GM23338 (cell line): ENCODE measurements at regions not wholly inside any gene's neighbourhood (a gene's known extent, or its start where the extent isn't known, plus 50 kb on each side); places are given as distances from the start of the nearest gene placed in this dataset.

Source experiments
- ATAC-seq: fragments of 200-7000 bp; cut with Tn5 transposase; 3 replicates; pipeline ENCODE4 v1.9.1; 2020
- DNase-seq: peaks from one replicate; pipeline ENCODE4 v3.0.0-alpha.2; 2015; ENCODE audit warnings: low spot score
- H2AFZ ChIP-seq: fragments of 200-600 bp; sonication (generic); 2 replicates; pipeline ENCODE4 v1.8.0; 2016; ENCODE audit warnings: antibody characterized with exemption, mild to moderate bottlenecking, moderate library complexity
- H3F3A ChIP-seq: fragments of 200-600 bp; sonication (generic); replicated peaks from 2 replicates; pipeline ENCODE4 v1.8.0; 2017; ENCODE audit warnings: antibody characterized with exemption, mixed run types, low read depth
- H3K27ac ChIP-seq: fragments of 200-600 bp; sonication (generic); 2 replicates; pipeline ENCODE4 v1.6.1; 2016; ENCODE audit warnings: low read depth
- H3K27me3 ChIP-seq: fragments of 200-600 bp; sonication (generic); 2 replicates; pipeline ENCODE4 v1.8.0; 2016; ENCODE audit warnings: mild to moderate bottlenecking, mixed run types, moderate library complexity; ENCODE audit not compliant: insufficient read depth
- H3K36me3 ChIP-seq: fragments of 200-600 bp; sonication (generic); 2 replicates; pipeline ENCODE4 v1.8.0; 2016; ENCODE audit warnings: mild to moderate bottlenecking; ENCODE audit not compliant: insufficient read depth
- H3K4me1 ChIP-seq: fragments of 200-600 bp; sonication (generic); 2 replicates; pipeline ENCODE4 v1.8.0; 2016; ENCODE audit warnings: mild to moderate bottlenecking, moderate library complexity; ENCODE audit not compliant: insufficient read depth
- H3K4me2 ChIP-seq: fragments of 200-600 bp; sonication (generic); 2 replicates; pipeline ENCODE4 v1.7.1; 2017; ENCODE audit warnings: mixed run types
- H3K4me3 ChIP-seq: fragments of 200-600 bp; sonication (generic); 2 replicates; pipeline ENCODE4 v1.6.1; 2016; ENCODE audit warnings: mixed run types
- H3K79me2 ChIP-seq: fragments of 200-600 bp; sonication (generic); replicated peaks from 2 replicates; pipeline ENCODE4 v1.8.0; 2017; ENCODE audit warnings: mild to moderate bottlenecking; ENCODE audit not compliant: insufficient read depth
- H3K9me2 ChIP-seq: fragments of 200-600 bp; sonication (generic); 2 replicates; pipeline ENCODE4 v1.8.0; 2017; ENCODE audit not compliant: insufficient read depth
- H4K20me1 ChIP-seq: fragments of 200-600 bp; sonication (generic); replicated peaks from 2 replicates; pipeline ENCODE4 v1.8.0; 2017; ENCODE audit warnings: mild to moderate bottlenecking; ENCODE audit not compliant: insufficient read depth
- H3K27ac Mint-ChIP-seq: 2 replicates; pipeline ENCODE4 v1.8.0; 2020; ENCODE audit warnings: inconsistent platforms, mild to moderate bottlenecking, moderate library complexity, mixed read lengths
- H3K27me3 Mint-ChIP-seq: 3 replicates; pipeline ENCODE4 v1.8.0; 2022; ENCODE audit warnings: low read depth, mild to moderate bottlenecking, moderate library complexity, mixed read lengths, inconsistent platforms; ENCODE audit not compliant: insufficient read depth, poor library complexity
- H3K36me3 Mint-ChIP-seq: 3 replicates; pipeline ENCODE4 v1.8.0; 2021; ENCODE audit warnings: low read depth, mild to moderate bottlenecking, inconsistent platforms, moderate library complexity, mixed read lengths
- H3K4me1 Mint-ChIP-seq: 3 replicates; pipeline ENCODE4 v1.8.0; 2020; ENCODE audit warnings: mild to moderate bottlenecking, inconsistent platforms, mixed read lengths
- H3K4me3 Mint-ChIP-seq: 3 replicates; pipeline ENCODE4 v1.8.0; 2021; ENCODE audit warnings: moderate library complexity, mild to moderate bottlenecking, inconsistent platforms, mixed read lengths
- H3K9me3 Mint-ChIP-seq: 3 replicates; pipeline ENCODE4 v1.8.0; 2020; ENCODE audit warnings: moderate library complexity, mild to moderate bottlenecking, inconsistent platforms, mixed read lengths
- ETS1 ChIP-seq: IDR thresholded peaks from 2 replicates; pipeline ENCODE4 v1.6.1; 2016; ENCODE audit warnings: antibody characterized with exemption
- EZH2 ChIP-seq: fragments of 200-600 bp; sonication (generic); IDR thresholded peaks from one replicate; pipeline ENCODE4 v1.8.0; 2017; ENCODE audit warnings: antibody characterized with exemption, mild to moderate bottlenecking, low read depth; ENCODE audit not compliant: unreplicated experiment
- EZH2phosphoT487 ChIP-seq: fragments of 200-600 bp; sonication (generic); IDR thresholded peaks from one replicate; pipeline ENCODE4 v1.8.1; 2018; ENCODE audit warnings: antibody characterized with exemption; ENCODE audit not compliant: unreplicated experiment
- JUNB ChIP-seq: IDR thresholded peaks from one replicate; pipeline ENCODE4 v1.6.1; 2016; ENCODE audit warnings: antibody characterized with exemption; ENCODE audit not compliant: unreplicated experiment
- NANOG ChIP-seq: IDR thresholded peaks from 2 replicates; pipeline ENCODE4 v1.6.1; 2016; ENCODE audit warnings: antibody characterized with exemption, borderline replicate concordance
- POLR2AphosphoS5 ChIP-seq: IDR thresholded peaks from 2 replicates; pipeline ENCODE4 v1.6.1; 2016; ENCODE audit warnings: antibody characterized with exemption, low read depth
- REST ChIP-seq: IDR thresholded peaks from one replicate; pipeline ENCODE4 v1.6.1; 2018; ENCODE audit warnings: antibody characterized with exemption; ENCODE audit not compliant: unreplicated experiment
- ZNF114 ChIP-seq: fragments of 250-450 bp; sonication (Bioruptor Pico); IDR thresholded peaks from 2 replicates; pipeline ENCODE4 v1.5.0; 2020; ENCODE audit warnings: mild to moderate bottlenecking, moderate library complexity
- ZNF331 ChIP-seq: fragments of 250-450 bp; sonication (Bioruptor Pico); IDR thresholded peaks from 2 replicates; pipeline ENCODE4 v1.5.0; 2020; ENCODE audit warnings: low read depth, mild to moderate bottlenecking, moderate library complexity
- ZNF462 ChIP-seq: fragments of 250-450 bp; sonication (Bioruptor Pico); IDR thresholded peaks from 2 replicates; pipeline ENCODE4 v1.5.0; 2020; ENCODE audit warnings: mild to moderate bottlenecking, moderate library complexity

- TF ChIP-seq ZNF331 (CRISPR knock-in tag) (no peak), ZNF462 (CRISPR knock-in tag) (no peak), EZH2phosphoT487 (no peak), ETS1 (no peak), EZH2 (no peak)
Measured at GRCh38 chr7:25841575-25841974, 310.4 kb upstream of the NFE2L3 start (continued).

- peaks cover 5% of the 10 kb centered on the region; the same call in 2 of the 3 replicates for H3K4me1 Mint-ChIP-seq
- Histone ChIP-seq H3K27ac (no peak overlapping the region), H2AFZ (peak overlapping the region; percentile 25; the same call in 1 of the 2 replicates), H3K4me2 (no peak overlapping the region), H3K4me3 (no peak overlapping the region), H3F3A (no peaks in the 10 kb centered on the region), H3K27me3 (no peaks in the 10 kb centered on the region), H4K20me1 (no peaks in the 10 kb centered on the region), H3K79me2 (no peaks in the 10 kb centered on the region), H3K36me3 (no peaks in the 10 kb centered on the region), H3K9me2 (no peaks in the 10 kb centered on the region), H3K4me1 (peaks cover 5% of the 10 kb centered on the region; the same call in 1 of the 2 replicates)
- no peak overlapping the region for H3K4me3 Mint-ChIP-seq
- H3K9me3 Mint-ChIP-seq: no peaks in the 10 kb centered on the region
- no peak for ATAC-seq
- peaks cover 2% of the 10 kb centered on the region for H3K27me3 Mint-ChIP-seq
- H3K27ac Mint-ChIP-seq: no peak overlapping the region
- DNase-seq: no peak
- no peaks in the 10 kb centered on the region for H3K36me3 Mint-ChIP-seq
- TF ChIP-seq EZH2 (no peak), ZNF114 (CRISPR knock-in tag) (no peak), EZH2phosphoT487 (no peak), REST (no peak), ETS1 (no peak), JUNB (no peak), NANOG (no peak), ZNF331 (CRISPR knock-in tag) (no peak), POLR2AphosphoS5 (no peak)
Measured at GRCh38 chr7:25842201-25842733, 309.7 kb upstream of the NFE2L3 start.
